H9 (cell line): ENCODE measurements at regions not wholly inside any gene's neighbourhood (a gene's known extent, or its start where the extent isn't known, plus 50 kb on each side); places are given as distances from the start of the nearest gene placed in this dataset.

Experiments used
- DNase-seq: peaks from one replicate; pipeline ENCODE4 v3.0.0-alpha.2; 2017
- H2AFZ ChIP-seq: one replicate; pipeline ENCODE4 v1.6.1; 2013; ENCODE audit warnings: mild to moderate bottlenecking, low read length, control low read depth, moderate library complexity
- H2AK5ac ChIP-seq: 2 replicates; pipeline ENCODE4 v1.6.1; 2013; ENCODE audit warnings: low read length, control low read depth, mixed read lengths; ENCODE audit not compliant: insufficient read length
- H2BK120ac ChIP-seq: one replicate; pipeline ENCODE4 v1.6.1; 2013; ENCODE audit warnings: low read depth, mild to moderate bottlenecking, low read length, control low read depth, inconsistent platforms; ENCODE audit not compliant: poor library complexity, severe bottlenecking
- H2BK12ac ChIP-seq: 2 replicates; pipeline ENCODE4 v1.6.1; 2013; ENCODE audit warnings: low read length, control low read depth, mixed read lengths, low read depth; ENCODE audit not compliant: insufficient read length
- H2BK15ac ChIP-seq: 2 replicates; pipeline ENCODE4 v1.6.1; 2013; ENCODE audit warnings: low read depth, low read length, control low read depth
- H2BK20ac ChIP-seq: one replicate; pipeline ENCODE4 v1.6.1; 2013; ENCODE audit warnings: low read depth, mild to moderate bottlenecking, low read length, control low read depth, inconsistent platforms; ENCODE audit not compliant: poor library complexity, severe bottlenecking
- H2BK5ac ChIP-seq: 2 replicates; pipeline ENCODE4 v1.6.1; 2013; ENCODE audit warnings: low read length, control low read depth, mixed read lengths; ENCODE audit not compliant: insufficient read length
- H3K14ac ChIP-seq: 2 replicates; pipeline ENCODE4 v1.6.1; 2013; ENCODE audit warnings: low read length, control low read depth; ENCODE audit not compliant: insufficient read depth
- H3K18ac ChIP-seq: 2 replicates; pipeline ENCODE4 v1.6.1; 2013; ENCODE audit warnings: low read depth, mild to moderate bottlenecking, mixed read lengths, low read length, control low read depth; ENCODE audit not compliant: insufficient read length
- H3K23ac ChIP-seq: 2 replicates; pipeline ENCODE4 v1.6.1; 2013; ENCODE audit warnings: low read length, control low read depth, mixed read lengths, low read depth; ENCODE audit not compliant: insufficient read length
- H3K23me2 ChIP-seq: 2 replicates; pipeline ENCODE4 v1.6.1; 2013; ENCODE audit warnings: low read depth, mild to moderate bottlenecking, mixed read lengths, low read length, control low read depth; ENCODE audit not compliant: insufficient read length, poor library complexity, severe bottlenecking
- H3K27ac ChIP-seq: 2 replicates; pipeline ENCODE4 v1.5.1; 2013; ENCODE audit warnings: low read length, control low read depth, mixed read lengths, low read depth; ENCODE audit not compliant: insufficient read length
- H3K27me3 ChIP-seq: 2 replicates; pipeline ENCODE4 v1.6.1; 2013; ENCODE audit warnings: low read length, control low read depth, inconsistent platforms; ENCODE audit not compliant: insufficient read depth
- H3K4ac ChIP-seq: 2 replicates; pipeline ENCODE4 v1.6.1; 2013; ENCODE audit warnings: low read depth, mild to moderate bottlenecking, control low read depth, inconsistent platforms, low read length, moderate library complexity
- H3K4me1 ChIP-seq: 2 replicates; pipeline ENCODE4 v1.6.1; 2013; ENCODE audit warnings: low read length, control low read depth, inconsistent platforms; ENCODE audit not compliant: insufficient read depth
- H3K4me2 ChIP-seq: 2 replicates; pipeline ENCODE4 v1.6.1; 2013; ENCODE audit warnings: low read length, control low read depth, mixed read lengths; ENCODE audit not compliant: insufficient read length, insufficient read depth
- H3K56ac ChIP-seq: 2 replicates; pipeline ENCODE4 v1.6.1; 2013; ENCODE audit warnings: low read depth, mild to moderate bottlenecking, mixed read lengths, low read length, control low read depth; ENCODE audit not compliant: insufficient read length
- H3K79me1 ChIP-seq: 2 replicates; pipeline ENCODE4 v1.6.1; 2013; ENCODE audit warnings: low read depth, mild to moderate bottlenecking, moderate library complexity, low read length, control low read depth, inconsistent platforms; ENCODE audit not compliant: insufficient read depth, poor library complexity, severe bottlenecking
- H3K79me2 ChIP-seq: 2 replicates; pipeline ENCODE4 v1.6.1; 2013; ENCODE audit warnings: low read length, control low read depth, inconsistent platforms; ENCODE audit not compliant: insufficient read depth
- H3K9ac ChIP-seq: 2 replicates; pipeline ENCODE4 v1.6.1; 2013; ENCODE audit warnings: low read length, control low read depth, mixed read lengths; ENCODE audit not compliant: insufficient read length; ENCODE audit errors: extremely low read depth
- H3K9me3 ChIP-seq: one replicate; pipeline ENCODE4 v1.6.1; 2013; ENCODE audit warnings: low read depth, low read length, inconsistent platforms; ENCODE audit not compliant: control insufficient read depth
- H3T11ph ChIP-seq: one replicate; pipeline ENCODE4 v1.6.1; 2013; ENCODE audit warnings: mild to moderate bottlenecking, low read length, control low read depth, inconsistent platforms
- H4K20me1 ChIP-seq: one replicate; pipeline ENCODE4 v1.6.1; 2013; ENCODE audit not compliant: control insufficient read depth, insufficient read length, insufficient read depth
- H4K5ac ChIP-seq: 2 replicates; pipeline ENCODE4 v1.6.1; 2013; ENCODE audit warnings: low read depth, mild to moderate bottlenecking, mixed read lengths, low read length, control low read depth; ENCODE audit not compliant: insufficient read length
- H4K8ac ChIP-seq: replicated peaks from 2 replicates; pipeline ENCODE4 v1.6.1; 2013; ENCODE audit warnings: low read length, control low read depth, mixed read lengths, low read depth; ENCODE audit not compliant: insufficient read length
- H4K91ac ChIP-seq: 2 replicates; pipeline ENCODE4 v1.6.1; 2013; ENCODE audit warnings: low read depth, mild to moderate bottlenecking, moderate library complexity, mixed read lengths, low read length, control low read depth; ENCODE audit not compliant: insufficient read length
- H3K27ac Mint-ChIP-seq, 3 experiments: 2 replicates in 2 of 3; 3 replicates in 1 of 3; pipeline ENCODE4 v1.8.0; 2020 to 2021; ENCODE audit warnings: mixed read lengths in 3 of 3, mild to moderate bottlenecking in 1 of 3, moderate library complexity in 1 of 3
- H3K27me3 Mint-ChIP-seq: 2 replicates; pipeline ENCODE4 v1.8.0; 2021; ENCODE audit warnings: low read depth, mild to moderate bottlenecking, moderate library complexity, mixed read lengths
- H3K36me3 Mint-ChIP-seq, 3 experiments: 2 replicates in 2 of 3; 3 replicates in 1 of 3; pipeline ENCODE4 v1.8.0; 2020 to 2021; ENCODE audit warnings: low read depth in 3 of 3, mixed read lengths in 3 of 3; ENCODE audit not compliant: insufficient read depth in 1 of 3
- H3K4me1 Mint-ChIP-seq, 2 experiments: 2 replicates each; pipeline ENCODE4 v1.8.0; 2020; ENCODE audit warnings: mixed read lengths in 2 of 2
- H3K4me3 Mint-ChIP-seq, 2 experiments: 2 replicates in 1 of 2; 3 replicates in 1 of 2; pipeline ENCODE4 v1.8.0; 2020 to 2021; ENCODE audit warnings: mild to moderate bottlenecking in 2 of 2, mixed read lengths in 2 of 2, moderate library complexity in 1 of 2
- H3K9me3 Mint-ChIP-seq, 2 experiments: 2 replicates in 1 of 2; 3 replicates in 1 of 2; pipeline ENCODE4 v1.8.0; 2020; ENCODE audit warnings: mild to moderate bottlenecking in 2 of 2, mixed read lengths in 2 of 2, moderate library complexity in 1 of 2
- WGBS: extraction: QIAGEN DNeasy Blood & Tissue Kit; methylation state at CpG from one replicate; pipeline ENCODE4 v1.1.7; 2013; ENCODE audit warnings: missing lambda C conversion rate, low lambda C conversion rate, mixed read lengths; ENCODE audit not compliant: insufficient read length; ENCODE audit errors: extremely low coverage; 5-methylcytosine and 5-hydroxymethylcytosine counted together
- TF ChIP-seq, protein P1 (sequence below): fragments of 200-600 bp; sonication (generic); conservative IDR thresholded peaks from 3 replicates; pipeline ENCODE4 v1.8.0; 2021; ENCODE audit warnings: antibody characterized with exemption, mild to moderate bottlenecking

DNA sequence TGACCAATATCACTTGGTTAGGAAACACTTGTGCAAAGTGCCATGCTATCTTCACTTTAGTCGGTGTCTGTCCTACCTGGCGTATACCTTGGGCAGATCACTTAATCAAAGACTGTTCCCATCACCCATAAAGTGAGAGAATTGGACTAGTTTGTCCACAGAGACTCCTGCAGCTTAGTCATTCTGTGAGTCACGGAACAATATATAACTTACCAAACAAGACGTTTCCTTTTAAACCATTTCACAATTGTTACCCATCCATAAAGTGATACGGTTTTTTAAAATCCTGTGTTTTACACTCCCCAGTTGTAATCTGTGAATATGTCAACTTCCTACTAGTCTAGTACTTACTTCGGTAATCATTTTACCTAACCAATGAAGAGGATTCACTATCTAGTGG is 499.3 kb upstream of the SMIM21 start:
- H3K9me3 Mint-ChIP-seq, result no peaks in the 10 kb centered on the region
- no peaks in the 10 kb centered on the region for H3K27me3 Mint-ChIP-seq

More for the DNA sequence above, 499.3 kb upstream of the SMIM21 start:
- Histone ChIP-seq H2BK120ac (no peak overlapping the region), H4K20me1 (no peaks in the 10 kb centered on the region), H3K56ac (no peak overlapping the region), H3K27ac (no peak overlapping the region), H3K9ac (no peak overlapping the region), H3K4me1 (no peaks in the 10 kb centered on the region), H2AFZ (no peak overlapping the region), H3K27me3 (no peaks in the 10 kb centered on the region), H3K18ac (no peak overlapping the region), H3K14ac (no peak overlapping the region), H3K4ac (no peak overlapping the region), H2BK20ac (no peak overlapping the region), H3T11ph (no peak overlapping the region), H3K79me1 (no peaks in the 10 kb centered on the region), H3K9me3 (no peaks in the 10 kb centered on the region), H3K4me2 (no peak overlapping the region), H2BK15ac (no peak overlapping the region), H2AK5ac (no peak overlapping the region), H3K23me2 (no peaks in the 10 kb centered on the region), H4K8ac (no peak overlapping the region), H4K5ac (no peak overlapping the region), H2BK5ac (no peak overlapping the region), H4K91ac (no peak overlapping the region), H2BK12ac (no peak overlapping the region), H3K23ac (no peak overlapping the region), H3K79me2 (no peaks in the 10 kb centered on the region)
- no CpG with 5 or more reads among the region's 6 CpGs for WGBS
- Mint-ChIP-seq H3K36me3 (no peaks in the 10 kb centered on the region), H3K4me1 (peaks cover 0 to 5% of the 10 kb centered on the region in 2 experiments; a peak in 3 of 4 replicates), H3K27ac (no peak overlapping the region), H3K4me3 (no peak overlapping the region)
- TF ChIP-seq, protein P1, sequence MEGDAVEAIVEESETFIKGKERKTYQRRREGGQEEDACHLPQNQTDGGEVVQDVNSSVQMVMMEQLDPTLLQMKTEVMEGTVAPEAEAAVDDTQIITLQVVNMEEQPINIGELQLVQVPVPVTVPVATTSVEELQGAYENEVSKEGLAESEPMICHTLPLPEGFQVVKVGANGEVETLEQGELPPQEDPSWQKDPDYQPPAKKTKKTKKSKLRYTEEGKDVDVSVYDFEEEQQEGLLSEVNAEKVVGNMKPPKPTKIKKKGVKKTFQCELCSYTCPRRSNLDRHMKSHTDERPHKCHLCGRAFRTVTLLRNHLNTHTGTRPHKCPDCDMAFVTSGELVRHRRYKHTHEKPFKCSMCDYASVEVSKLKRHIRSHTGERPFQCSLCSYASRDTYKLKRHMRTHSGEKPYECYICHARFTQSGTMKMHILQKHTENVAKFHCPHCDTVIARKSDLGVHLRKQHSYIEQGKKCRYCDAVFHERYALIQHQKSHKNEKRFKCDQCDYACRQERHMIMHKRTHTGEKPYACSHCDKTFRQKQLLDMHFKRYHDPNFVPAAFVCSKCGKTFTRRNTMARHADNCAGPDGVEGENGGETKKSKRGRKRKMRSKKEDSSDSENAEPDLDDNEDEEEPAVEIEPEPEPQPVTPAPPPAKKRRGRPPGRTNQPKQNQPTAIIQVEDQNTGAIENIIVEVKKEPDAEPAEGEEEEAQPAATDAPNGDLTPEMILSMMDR, result no peak
- no peak for DNase-seq
